ENCODE measurements at regions not wholly inside any gene's neighbourhood (a gene's known extent, or its start where the extent isn't known, plus 50 kb on each side); places are given as distances from the start of the nearest gene placed in this dataset.

DNA sequence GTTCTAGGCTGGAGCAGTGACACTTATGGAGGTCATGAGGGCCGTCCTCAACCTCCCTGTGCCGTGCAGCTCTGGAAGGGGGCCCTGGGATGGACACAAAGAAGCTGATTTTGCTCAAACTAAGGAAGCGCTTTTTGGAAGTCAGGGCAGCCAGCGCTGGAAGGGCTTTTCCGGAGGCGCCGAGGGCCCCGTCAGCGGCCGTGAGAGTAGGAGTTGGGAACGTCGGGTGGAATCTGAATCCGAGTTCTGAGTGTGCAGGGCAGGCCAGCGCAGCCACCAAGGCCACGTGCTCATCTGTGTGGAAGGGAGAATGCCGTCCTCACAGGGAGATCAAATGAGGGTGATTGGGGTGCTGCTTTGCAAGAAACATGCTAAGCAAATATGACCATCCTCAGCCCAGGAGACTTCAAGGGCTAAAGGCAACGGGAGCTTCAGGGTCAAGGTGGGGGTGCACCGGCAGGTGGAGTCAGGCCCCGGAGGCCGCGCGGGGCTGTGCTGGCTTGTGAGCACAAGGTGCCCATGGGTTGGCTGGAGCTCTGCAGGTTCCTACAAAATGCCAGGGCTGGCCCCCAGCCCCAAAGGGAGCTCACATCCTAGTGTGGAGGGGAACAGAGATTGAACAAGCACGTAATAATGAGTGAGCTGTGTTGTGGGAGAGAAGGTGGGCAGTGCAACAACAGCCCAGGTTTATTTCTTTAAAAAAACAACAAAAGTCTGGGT lies 70.4 kb upstream of the HPCAL1 start:
- DNase-seq (ENCODE audit: low spot score), result no peak
- TF ChIP-seq, protein P1, sequence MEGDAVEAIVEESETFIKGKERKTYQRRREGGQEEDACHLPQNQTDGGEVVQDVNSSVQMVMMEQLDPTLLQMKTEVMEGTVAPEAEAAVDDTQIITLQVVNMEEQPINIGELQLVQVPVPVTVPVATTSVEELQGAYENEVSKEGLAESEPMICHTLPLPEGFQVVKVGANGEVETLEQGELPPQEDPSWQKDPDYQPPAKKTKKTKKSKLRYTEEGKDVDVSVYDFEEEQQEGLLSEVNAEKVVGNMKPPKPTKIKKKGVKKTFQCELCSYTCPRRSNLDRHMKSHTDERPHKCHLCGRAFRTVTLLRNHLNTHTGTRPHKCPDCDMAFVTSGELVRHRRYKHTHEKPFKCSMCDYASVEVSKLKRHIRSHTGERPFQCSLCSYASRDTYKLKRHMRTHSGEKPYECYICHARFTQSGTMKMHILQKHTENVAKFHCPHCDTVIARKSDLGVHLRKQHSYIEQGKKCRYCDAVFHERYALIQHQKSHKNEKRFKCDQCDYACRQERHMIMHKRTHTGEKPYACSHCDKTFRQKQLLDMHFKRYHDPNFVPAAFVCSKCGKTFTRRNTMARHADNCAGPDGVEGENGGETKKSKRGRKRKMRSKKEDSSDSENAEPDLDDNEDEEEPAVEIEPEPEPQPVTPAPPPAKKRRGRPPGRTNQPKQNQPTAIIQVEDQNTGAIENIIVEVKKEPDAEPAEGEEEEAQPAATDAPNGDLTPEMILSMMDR (conservative IDR thresholded peaks at IDR 0.05; ENCODE audit: low read depth), result no peak
- ChIA-PET POLR2A (ENCODE audit: low non-redundant PET) (no interaction called here), CTCF (no interaction called here)
- H3K27ac ChIP-seq, result no peak overlapping the region

DNA sequence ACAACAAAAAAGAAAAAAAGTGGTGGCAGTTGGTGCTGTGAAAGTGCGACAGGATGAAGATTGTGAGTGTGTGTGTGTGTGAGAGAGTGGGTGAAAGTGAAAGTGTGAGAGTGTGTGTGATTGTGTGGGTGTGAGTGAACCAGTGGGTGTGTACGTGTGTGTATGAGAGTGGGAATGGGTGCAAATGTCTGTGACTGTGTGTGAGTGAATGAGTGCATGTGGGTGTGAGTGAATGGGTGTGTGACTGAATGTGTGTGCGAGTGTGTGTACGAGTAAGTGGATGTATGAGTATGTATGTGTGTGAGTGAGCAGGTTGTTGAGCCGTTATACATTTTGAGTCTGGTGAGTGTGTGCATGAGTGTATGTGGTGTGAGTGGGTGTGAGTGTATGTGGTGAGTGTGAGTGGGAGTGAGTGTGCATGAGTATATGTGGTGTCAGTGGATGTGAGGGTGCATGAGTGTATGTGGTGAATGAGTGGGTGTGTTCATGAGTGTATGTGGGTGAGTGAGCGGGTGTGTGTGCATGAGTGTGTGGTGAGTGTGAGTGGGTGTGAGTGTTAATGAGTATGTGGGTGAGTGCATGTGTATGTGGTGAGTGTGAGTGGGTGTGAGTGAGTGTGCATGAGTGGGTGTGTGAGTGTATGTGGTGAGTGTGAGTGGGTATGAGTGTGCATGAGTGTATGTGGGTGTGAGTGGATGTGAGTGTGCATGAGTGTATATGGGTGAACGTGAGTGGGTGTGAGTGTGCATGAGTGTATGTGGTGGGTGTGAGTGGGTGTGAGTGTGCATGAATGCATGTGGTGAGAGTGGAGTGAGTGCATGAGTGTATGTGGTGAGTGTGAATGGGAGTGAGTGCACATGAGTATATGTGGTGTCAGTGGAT lies 69.3 kb upstream of the HPCAL1 start:
- no peak for DNase-seq (ENCODE audit: low spot score)
- POLR2A ChIA-PET (ENCODE audit: low non-redundant PET), result no interaction called here
- no peak overlapping the region for H3K27ac ChIP-seq
- TF ChIP-seq, protein P1 (conservative IDR thresholded peaks at IDR 0.05; ENCODE audit: low read depth), result no peak
- CTCF ChIA-PET, result no interaction called here

DNA sequence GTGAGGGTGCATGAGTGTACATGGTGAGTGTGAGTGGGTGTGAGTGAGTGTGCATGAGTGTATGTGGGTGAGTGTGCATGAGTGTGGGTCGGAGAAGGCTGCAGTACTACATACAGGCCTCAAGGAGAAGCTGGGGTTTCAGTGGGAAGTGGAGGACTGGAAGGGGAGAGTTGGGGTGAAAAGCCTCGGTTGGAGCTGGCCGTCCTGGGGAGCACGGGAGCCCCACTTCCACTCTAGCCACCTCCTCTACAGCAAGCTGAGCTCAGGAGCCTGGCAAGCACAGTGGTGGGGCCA lies 68.7 kb upstream of the HPCAL1 start:
- TF ChIP-seq, protein P1 (conservative IDR thresholded peaks at IDR 0.05; ENCODE audit: low read depth), result no peak
- ChIA-PET CTCF (no interaction called here), POLR2A (ENCODE audit: low non-redundant PET) (no interaction called here)
- no peak overlapping the region for H3K27ac ChIP-seq
- no peak for DNase-seq (ENCODE audit: low spot score)

DNA sequence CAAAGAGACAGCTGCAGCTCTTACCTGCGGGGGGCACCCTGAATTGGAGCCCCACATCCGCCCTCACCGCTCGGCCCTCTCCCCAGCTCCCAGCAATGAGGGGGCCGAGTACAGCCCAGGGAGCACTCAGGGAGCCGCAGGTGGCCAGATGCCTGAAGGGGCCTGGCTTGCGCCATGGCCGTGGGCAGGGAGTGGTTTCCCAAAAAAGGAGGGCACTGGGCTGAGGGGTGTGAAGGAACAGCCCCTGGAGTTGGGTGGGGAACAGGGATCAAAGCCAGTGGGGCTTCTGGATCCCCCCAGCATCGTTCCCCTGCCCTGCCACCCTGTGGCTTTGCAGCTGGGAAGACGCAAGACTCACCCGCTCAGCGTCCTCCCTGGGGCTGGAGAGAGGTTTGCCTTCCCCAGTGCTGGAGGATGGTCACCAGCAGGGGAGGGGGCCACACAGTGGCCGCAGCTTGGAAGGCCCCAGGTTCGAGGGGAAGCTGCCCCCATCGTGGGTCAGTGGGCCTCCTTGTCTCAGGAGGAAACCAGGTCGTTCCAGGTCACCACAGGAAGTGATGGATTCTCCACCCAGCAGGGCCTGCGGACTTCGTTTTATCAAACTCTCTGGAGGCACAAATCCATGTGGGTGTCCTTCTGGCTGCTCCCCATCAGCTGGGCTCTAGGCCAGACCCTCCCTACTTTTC lies 68.2 kb upstream of the HPCAL1 start:
- no peak for DNase-seq (ENCODE audit: low spot score)
- POLR2A ChIA-PET (ENCODE audit: low non-redundant PET), result no interaction called here
- H3K27ac ChIP-seq, result no peak overlapping the region
- TF ChIP-seq, protein P1 (conservative IDR thresholded peaks at IDR 0.05; ENCODE audit: low read depth), result no peak
- CTCF ChIA-PET, result no interaction called here

DNA sequence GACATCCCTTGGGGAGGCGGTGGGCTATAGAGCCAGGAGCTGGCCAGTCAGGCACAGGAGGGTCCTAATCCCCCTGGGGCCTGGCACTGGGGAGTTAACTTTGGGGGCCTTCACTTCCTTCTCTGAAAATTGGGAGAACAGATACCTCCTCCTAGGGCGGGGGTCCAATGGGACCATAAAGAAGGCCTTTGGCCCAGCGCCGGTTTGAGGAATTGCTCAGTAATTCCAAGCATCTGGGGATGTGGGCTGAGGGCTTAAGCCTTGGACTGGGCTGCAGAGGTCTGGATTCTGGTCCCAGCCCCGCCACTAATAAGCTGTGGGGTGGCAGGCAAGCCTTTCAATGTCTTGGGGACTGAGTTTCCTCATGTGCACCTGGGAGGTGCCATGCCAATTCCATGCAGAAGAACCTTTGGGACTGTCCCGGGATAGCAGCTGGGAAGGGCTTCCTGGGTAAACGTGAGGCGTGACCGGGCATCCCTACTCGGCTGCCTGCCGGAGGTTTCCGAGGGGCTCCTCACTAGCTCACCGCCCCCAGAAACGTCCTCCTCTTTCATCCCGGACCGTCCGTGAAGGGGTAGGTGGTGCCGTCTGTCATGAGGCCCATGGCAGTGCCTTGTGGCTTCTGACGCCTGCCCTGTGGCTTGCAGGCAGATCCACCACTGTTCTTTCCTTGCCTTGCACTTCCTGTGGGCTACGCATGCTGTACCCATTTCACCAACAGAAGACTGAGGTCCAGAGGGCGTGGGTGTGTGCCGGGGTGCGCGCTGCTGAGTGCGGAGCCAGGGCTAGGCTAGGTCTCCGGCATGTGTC lies 67.4 kb upstream of the HPCAL1 start:
- H3K27ac ChIP-seq, result no peak overlapping the region
- DNase-seq (ENCODE audit: low spot score), result no peak
- CTCF ChIA-PET, result no interaction called here
- TF ChIP-seq, protein P1 (conservative IDR thresholded peaks at IDR 0.05; ENCODE audit: low read depth), result no peak
- POLR2A ChIA-PET (ENCODE audit: low non-redundant PET), result no interaction called here
